GM21737 (cell line): ENCODE measurements at regions not wholly inside any gene's neighbourhood (a gene's known extent, or its start where the extent isn't known, plus 50 kb on each side); places are given as distances from the start of the nearest gene placed in this dataset.

Source experiments
- ATAC-seq: cut with Tn5 transposase; IDR thresholded peaks from one replicate; pipeline ENCODE4 v1.9.1; 2021; ENCODE audit warnings: mild to moderate bottlenecking, moderate library complexity; ENCODE audit not compliant: unreplicated experiment

- no peak for ATAC-seq
Observed at GRCh38 chr3:72381584-72381983, 466.7 kb downstream of the SHQ1 start.

GRCh38 chr3:72380711-72381493 lies 467.3 kb downstream of the SHQ1 start:
- ATAC-seq, result no peak

DNA sequence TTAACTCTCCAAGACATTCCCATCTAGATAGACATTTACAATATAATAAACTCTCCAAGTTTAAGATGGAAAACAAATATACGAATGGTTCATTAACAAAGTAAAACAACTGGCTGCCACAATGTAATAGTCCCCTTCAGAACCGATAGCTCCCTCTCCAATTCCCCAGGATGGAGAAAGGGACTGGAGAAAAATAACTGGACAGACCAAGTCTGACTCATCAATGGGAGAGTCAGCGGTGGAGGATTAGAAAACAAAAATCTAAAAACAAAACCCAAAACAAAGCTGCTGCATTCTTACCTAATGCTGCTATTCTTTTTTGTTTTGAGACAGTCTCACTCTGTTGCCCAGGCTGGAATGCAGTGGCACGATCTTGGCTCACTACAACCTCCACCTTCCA lies 468.1 kb downstream of the SHQ1 start:
- no peak for ATAC-seq

GRCh38 chr3:72379500-72380187 lies 468.6 kb downstream of the SHQ1 start:
- ATAC-seq, result no peak

- ATAC-seq, result no peak
Observed at GRCh38 chr3:72378287-72378686, 470.0 kb downstream of the SHQ1 start.

GRCh38 chr3:72376956-72377710 lies 471.1 kb downstream of the SHQ1 start:
- no peak for ATAC-seq

GRCh38 chr3:72375237-72376076 lies 472.8 kb downstream of the SHQ1 start:
- ATAC-seq, result no peak

- no peak for ATAC-seq
Observed at GRCh38 chr3:72373139-72373538, 475.1 kb downstream of the SHQ1 start.

DNA sequence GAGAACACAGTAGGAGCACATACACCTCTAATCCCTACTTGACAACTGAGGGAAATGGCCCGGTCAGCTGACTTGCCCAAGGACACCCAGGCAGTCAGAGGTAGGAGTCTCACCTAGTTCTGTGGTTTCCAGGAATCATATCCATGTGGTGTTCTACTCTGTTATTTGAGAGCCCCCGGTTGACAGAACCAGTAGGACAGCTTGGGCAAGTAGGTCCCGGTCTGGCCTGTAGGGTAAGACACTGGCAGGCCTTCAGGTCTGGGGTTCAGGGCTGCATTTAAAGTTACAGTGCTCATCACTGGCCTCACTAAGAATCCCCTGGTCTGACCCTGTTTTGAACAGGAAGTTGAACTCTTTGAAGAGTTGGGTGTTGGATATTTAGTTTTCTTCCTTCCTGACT lies 476.1 kb downstream of the SHQ1 start:
- ATAC-seq, result no peak

GRCh38 chr3:72371431-72371830 lies 476.8 kb downstream of the SHQ1 start:
- no peak for ATAC-seq

GRCh38 chr3:72370947-72371346 lies 477.3 kb downstream of the SHQ1 start:
- ATAC-seq, result no peak

DNA sequence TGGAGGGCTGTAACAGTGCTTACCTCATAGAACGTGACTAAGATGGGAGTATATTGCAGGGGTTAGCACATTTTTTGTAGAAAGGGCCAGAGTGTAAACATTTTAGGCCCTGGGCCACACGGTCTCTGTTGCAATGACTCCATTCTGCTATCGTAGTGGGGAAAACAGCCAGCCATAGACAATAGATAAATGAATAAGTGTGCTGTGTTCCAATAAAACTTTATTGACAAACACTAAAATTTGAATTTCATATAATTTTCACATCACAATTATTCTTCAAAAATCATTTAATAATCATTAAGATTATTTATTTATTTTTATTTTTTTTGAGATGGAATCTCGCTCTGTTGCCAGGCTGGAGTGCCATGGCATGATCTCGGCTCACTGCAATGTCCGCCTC lies 478.6 kb downstream of the SHQ1 start:
- ATAC-seq, result no peak

- no peak for ATAC-seq
Observed at GRCh38 chr3:72368331-72368975, 479.8 kb downstream of the SHQ1 start.

DNA sequence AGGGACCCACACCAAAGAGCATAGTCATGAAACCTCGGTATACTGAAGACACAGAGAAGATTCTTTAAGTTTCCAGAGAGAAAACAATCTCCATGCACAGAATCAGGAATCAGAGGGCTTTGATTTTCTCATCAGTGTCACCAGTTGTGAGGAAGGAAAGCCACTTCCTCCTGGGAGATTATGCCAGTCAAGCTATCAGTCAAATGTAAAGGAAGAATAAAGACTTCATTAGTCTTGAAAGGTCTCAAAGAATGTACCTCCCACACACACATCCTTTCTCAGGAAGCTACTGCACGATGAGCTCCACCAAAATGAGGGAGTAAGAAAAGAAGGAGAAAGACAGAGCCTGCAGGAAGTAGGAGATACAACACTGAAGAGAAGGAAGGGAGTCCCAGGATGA lies 486.3 kb downstream of the SHQ1 start:
- no peak for ATAC-seq

GRCh38 chr3:72359743-72360142 lies 488.5 kb downstream of the SHQ1 start:
- ATAC-seq, result no peak

DNA sequence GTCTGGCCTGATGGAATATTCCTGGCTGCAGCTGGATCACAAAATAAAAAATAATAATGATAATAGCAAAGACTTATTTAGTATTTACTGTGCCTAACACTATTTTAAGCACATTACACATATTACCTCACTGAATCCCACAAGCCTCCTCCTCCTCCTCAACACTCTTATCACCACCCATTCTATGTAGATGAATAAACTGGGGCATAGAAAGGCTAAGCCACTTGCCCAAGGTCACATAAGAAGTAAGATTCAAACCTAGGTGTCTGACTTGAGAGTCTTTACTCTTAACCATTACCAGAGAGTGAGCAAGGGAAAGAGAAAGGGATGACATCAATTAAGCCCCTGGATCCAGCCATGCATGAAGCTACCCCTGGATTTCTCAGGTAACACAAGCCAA lies 493.1 kb downstream of the SHQ1 start:
- ATAC-seq, result no peak

GRCh38 chr3:72354486-72354885 lies 493.8 kb downstream of the SHQ1 start:
- ATAC-seq, result no peak

GRCh38 chr3:72353236-72354128 lies 494.8 kb downstream of the SHQ1 start:
- no peak for ATAC-seq

- no peak for ATAC-seq
Observed at GRCh38 chr3:72352176-72352575, 496.1 kb downstream of the SHQ1 start.
